Thoracic aorta (tissue), 2 donors: ENCODE measurements at regions not wholly inside any gene's neighbourhood (a gene's known extent, or its start where the extent isn't known, plus 50 kb on each side); places are given as distances from the start of the nearest gene placed in this dataset.
A peak's percentile ranks its signal among the peaks of the same experiment; 100 is the strongest.

Experiments used
- ATAC-seq: fragments of 150-250 bp; one replicate; pipeline ENCODE4 v1.8.0; 2017; ENCODE audit warnings: low read depth; ENCODE audit not compliant: insufficient number of reproducible peaks, low FRiP score
- DNase-seq: peaks from one replicate; pipeline ENCODE4 v3.0.0-alpha.2; 2020; ENCODE audit warnings: low spot score
- H3K27ac ChIP-seq, 2 donors: fragments of 200-600 bp; sonication (generic); 1 replicate in 1 of 2; 2 replicates in 1 of 2; pipeline ENCODE4 v1.5.1; 2016; ENCODE audit warnings: mild to moderate bottlenecking in 2 of 2, moderate library complexity in 2 of 2
- H3K27me3 ChIP-seq: fragments of 200-600 bp; sonication (generic); replicated peaks from 2 replicates; pipeline ENCODE4 v1.6.0; 2016; ENCODE audit warnings: mild to moderate bottlenecking; ENCODE audit not compliant: insufficient read depth
- H3K36me3 ChIP-seq: fragments of 200-600 bp; sonication (generic); one replicate; pipeline ENCODE4 v1.5.1; 2016
- H3K4me1 ChIP-seq, 2 donors: fragments of 200-600 bp; sonication (generic); 1 replicate in 1 of 2; 2 replicates in 1 of 2; pipeline versions ENCODE4 v1.5.1 to v1.6.0; 2016; ENCODE audit warnings: low read depth in 2 of 2, mild to moderate bottlenecking in 1 of 2; ENCODE audit not compliant: control insufficient read depth in 1 of 2
- H3K4me3 ChIP-seq: fragments of 200-600 bp; sonication (generic); 2 replicates; pipeline ENCODE4 v1.5.1; 2016; ENCODE audit warnings: mild to moderate bottlenecking
- H3K9me3 ChIP-seq: fragments of 200-600 bp; sonication (generic); 2 replicates; pipeline ENCODE4 v1.5.1; 2016
- TF ChIP-seq, protein P1 (sequence below): fragments of 200-600 bp; sonication (generic); IDR thresholded peaks from one replicate; pipeline ENCODE4 v1.5.1; 2019; ENCODE audit warnings: antibody characterized with exemption

DNA sequence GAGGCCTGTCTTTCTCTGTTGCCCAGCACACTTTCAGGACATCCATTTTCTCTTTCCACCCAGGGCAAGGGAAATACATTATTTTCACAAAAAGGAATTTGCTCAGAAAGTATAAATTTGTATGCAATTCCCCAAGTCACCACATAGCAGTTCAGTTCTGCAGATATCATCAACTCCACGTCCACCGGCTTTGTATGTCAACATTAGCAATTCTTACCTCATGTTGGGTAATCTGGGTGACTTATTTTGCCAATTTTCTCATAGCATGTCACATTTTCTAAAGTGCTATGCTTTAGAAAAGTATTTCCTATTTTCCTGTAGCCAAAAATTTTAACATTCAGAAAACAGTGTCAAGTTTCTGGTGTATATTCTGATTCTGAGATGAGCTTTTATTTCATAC, 501.8 kb downstream of the EFNB2 start:
- no peaks in the 10 kb centered on the region for H3K27me3 ChIP-seq
- H3K9me3 ChIP-seq: no peaks in the 10 kb centered on the region
- H3K4me3 ChIP-seq: no peak overlapping the region
- TF ChIP-seq, protein P1, sequence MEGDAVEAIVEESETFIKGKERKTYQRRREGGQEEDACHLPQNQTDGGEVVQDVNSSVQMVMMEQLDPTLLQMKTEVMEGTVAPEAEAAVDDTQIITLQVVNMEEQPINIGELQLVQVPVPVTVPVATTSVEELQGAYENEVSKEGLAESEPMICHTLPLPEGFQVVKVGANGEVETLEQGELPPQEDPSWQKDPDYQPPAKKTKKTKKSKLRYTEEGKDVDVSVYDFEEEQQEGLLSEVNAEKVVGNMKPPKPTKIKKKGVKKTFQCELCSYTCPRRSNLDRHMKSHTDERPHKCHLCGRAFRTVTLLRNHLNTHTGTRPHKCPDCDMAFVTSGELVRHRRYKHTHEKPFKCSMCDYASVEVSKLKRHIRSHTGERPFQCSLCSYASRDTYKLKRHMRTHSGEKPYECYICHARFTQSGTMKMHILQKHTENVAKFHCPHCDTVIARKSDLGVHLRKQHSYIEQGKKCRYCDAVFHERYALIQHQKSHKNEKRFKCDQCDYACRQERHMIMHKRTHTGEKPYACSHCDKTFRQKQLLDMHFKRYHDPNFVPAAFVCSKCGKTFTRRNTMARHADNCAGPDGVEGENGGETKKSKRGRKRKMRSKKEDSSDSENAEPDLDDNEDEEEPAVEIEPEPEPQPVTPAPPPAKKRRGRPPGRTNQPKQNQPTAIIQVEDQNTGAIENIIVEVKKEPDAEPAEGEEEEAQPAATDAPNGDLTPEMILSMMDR: peak; percentile 28
- no peak overlapping the region for H3K27ac ChIP-seq
- DNase-seq (no peak), ATAC-seq (no peak)
- H3K4me1 ChIP-seq: no peaks in the 10 kb centered on the region
- no peaks in the 10 kb centered on the region for H3K36me3 ChIP-seq

DNA sequence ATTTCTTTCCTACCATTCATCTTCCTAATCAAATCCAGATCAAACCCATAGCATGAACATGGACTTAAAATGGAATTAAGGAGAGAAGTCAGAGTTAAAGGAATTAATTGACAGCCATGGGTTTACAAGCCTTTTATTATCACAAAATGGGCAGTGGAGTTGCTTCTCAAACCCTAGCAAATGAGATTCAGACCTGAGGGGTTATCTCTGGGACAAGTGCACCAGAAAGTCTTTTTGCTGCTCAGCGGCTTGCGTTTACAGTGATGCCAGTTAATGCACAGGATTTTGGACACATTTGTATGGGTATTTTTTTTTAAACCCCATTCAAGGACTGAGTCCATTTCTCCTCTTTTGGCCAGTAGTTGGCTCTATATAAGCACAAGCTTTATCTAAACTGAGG, 503.0 kb downstream of the EFNB2 start:
- H3K36me3 ChIP-seq: no peaks in the 10 kb centered on the region
- H3K4me1 ChIP-seq: no peaks in the 10 kb centered on the region
- ATAC-seq (no peak), DNase-seq (no peak)
- H3K9me3 ChIP-seq: no peaks in the 10 kb centered on the region
- TF ChIP-seq, protein P1: no peak
- H3K27me3 ChIP-seq: no peaks in the 10 kb centered on the region
- H3K4me3 ChIP-seq: no peak overlapping the region
- no peak overlapping the region for H3K27ac ChIP-seq

DNA sequence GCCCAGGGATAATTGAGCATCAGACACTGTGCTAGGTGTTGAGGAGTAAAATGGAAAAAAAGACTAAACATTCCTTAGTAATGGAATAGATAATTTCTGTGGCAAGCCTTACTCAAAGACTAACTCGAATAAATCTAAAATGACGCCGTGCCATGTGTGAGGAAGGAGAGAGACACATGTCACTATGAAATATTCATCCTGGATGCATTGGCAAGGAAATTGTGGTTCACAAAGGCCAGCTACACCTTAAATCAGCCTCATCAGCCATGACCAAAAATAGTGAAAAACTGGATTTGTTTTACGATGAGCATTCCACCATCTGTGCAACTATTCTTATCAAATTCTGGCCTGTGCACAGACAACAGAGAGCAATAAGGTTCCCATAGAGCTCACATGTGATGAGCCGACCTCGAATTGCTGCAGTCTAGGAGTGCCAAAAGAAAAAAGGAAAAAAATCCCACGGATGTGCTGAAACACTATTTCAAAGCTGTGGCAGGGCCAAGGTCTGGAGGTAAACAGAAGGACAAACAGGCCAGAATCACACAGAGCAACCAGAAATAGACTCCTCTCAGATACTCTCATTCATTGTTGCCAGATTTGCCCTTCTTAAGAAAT, 505.7 kb downstream of the EFNB2 start:
- TF ChIP-seq, protein P1: no peak
- ATAC-seq (no peak), DNase-seq (no peak)
- no peaks in the 10 kb centered on the region for H3K9me3 ChIP-seq
- H3K4me3 ChIP-seq: no peak overlapping the region
- no peaks in the 10 kb centered on the region for H3K4me1 ChIP-seq
- no peaks in the 10 kb centered on the region for H3K36me3 ChIP-seq
- no peaks in the 10 kb centered on the region for H3K27me3 ChIP-seq
- H3K27ac ChIP-seq: no peak overlapping the region

DNA sequence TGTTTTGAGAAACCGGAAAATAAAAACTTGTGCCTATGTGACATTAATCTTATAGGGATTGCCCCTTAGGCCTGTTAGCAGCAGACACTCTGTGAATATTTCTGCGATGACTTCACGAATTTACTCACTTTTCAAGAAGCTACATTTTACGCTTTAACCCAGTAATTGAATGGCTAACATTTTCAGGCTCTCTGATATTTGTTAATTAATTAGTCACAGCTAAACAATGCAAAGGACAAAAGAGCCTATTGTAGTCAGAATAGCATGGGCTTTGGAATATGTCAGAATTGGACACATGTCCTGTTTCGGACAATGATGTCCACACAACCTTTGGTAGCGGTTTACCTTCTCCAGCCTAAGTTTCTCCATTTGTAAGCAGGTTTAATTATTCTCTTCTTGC, 506.6 kb downstream of the EFNB2 start:
- no peak for DNase-seq
- TF ChIP-seq, protein P1: no peak

DNA sequence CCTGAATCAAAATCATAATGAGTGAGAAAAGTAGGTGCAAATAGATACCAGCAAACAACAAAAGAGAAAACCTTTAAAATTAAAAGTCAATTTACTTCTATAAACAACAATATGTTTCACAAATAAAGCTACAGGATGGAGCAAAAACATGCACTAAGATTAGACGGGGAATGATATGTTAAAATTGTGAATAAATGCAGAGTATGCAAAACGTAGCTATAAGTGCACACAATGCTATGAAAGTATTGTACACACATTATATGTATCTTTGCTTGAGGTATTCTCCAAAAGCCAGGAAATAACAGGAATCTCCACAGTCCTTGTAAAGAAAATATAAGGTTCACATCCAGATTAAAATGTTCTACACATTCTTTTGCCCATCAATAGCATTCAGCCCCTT, 523.9 kb downstream of the EFNB2 start:
- no peaks in the 10 kb centered on the region for H3K9me3 ChIP-seq
- TF ChIP-seq, protein P1: no peak
- DNase-seq: no peak

More for the DNA sequence above, 506.6 kb downstream of the EFNB2 start:
- no peaks in the 10 kb centered on the region for H3K36me3 ChIP-seq
- no peak for ATAC-seq
- no peaks in the 10 kb centered on the region for H3K4me1 ChIP-seq
- H3K27me3 ChIP-seq: no peaks in the 10 kb centered on the region
- H3K27ac ChIP-seq: no peak overlapping the region
- no peak overlapping the region for H3K4me3 ChIP-seq
- no peaks in the 10 kb centered on the region for H3K9me3 ChIP-seq

More for the DNA sequence above, 523.9 kb downstream of the EFNB2 start:
- no peak overlapping the region for H3K4me3 ChIP-seq
- peaks cover 0 to 7% of the 10 kb centered on the region in 2 donors for H3K4me1 ChIP-seq
- H3K27ac ChIP-seq: no peak overlapping the region
- H3K36me3 ChIP-seq: no peaks in the 10 kb centered on the region
- no peaks in the 10 kb centered on the region for H3K27me3 ChIP-seq
- ATAC-seq: no peak
